Mesenchymal stem cell (in vitro differentiated cells and primary cell): ENCODE measurements at regions not wholly inside any gene's neighbourhood (a gene's known extent, or its start where the extent isn't known, plus 50 kb on each side); places are given as distances from the start of the nearest gene placed in this dataset.

ENCODE experiments used
- DNase-seq: peaks from one replicate; pipeline ENCODE4 v3.0.0-alpha.2; 2013
- H2AFZ ChIP-seq: one replicate; pipeline ENCODE4 v1.6.1; 2013; ENCODE audit warnings: low read depth, mild to moderate bottlenecking, control low read depth, inconsistent platforms, low read length, moderate library complexity
- H2AK5ac ChIP-seq: 2 replicates; pipeline ENCODE4 v1.6.1; 2013; ENCODE audit warnings: low read length, moderate library complexity, mild to moderate bottlenecking, inconsistent platforms; ENCODE audit not compliant: severe bottlenecking
- H2BK120ac ChIP-seq: one replicate; pipeline ENCODE4 v1.6.1; 2013; ENCODE audit warnings: low read depth, mild to moderate bottlenecking, inconsistent platforms, low read length, moderate library complexity
- H2BK12ac ChIP-seq, 2 experiments: one replicate each; pipeline ENCODE4 v1.6.1; 2013; ENCODE audit warnings: inconsistent platforms in 2 of 2, low read length in 2 of 2, mild to moderate bottlenecking in 2 of 2, moderate library complexity in 2 of 2, control low read depth in 1 of 2
- H2BK15ac ChIP-seq: one replicate; pipeline ENCODE4 v1.6.1; 2013; ENCODE audit warnings: mild to moderate bottlenecking, low read depth, inconsistent platforms; ENCODE audit not compliant: poor library complexity, severe bottlenecking
- H2BK5ac ChIP-seq: 2 replicates; pipeline ENCODE4 v1.6.1; 2013; ENCODE audit warnings: low read depth, mild to moderate bottlenecking, low read length, control low read depth, inconsistent platforms; ENCODE audit not compliant: poor library complexity, severe bottlenecking
- H3K14ac ChIP-seq, 2 experiments: one replicate each; pipeline ENCODE4 v1.6.1; 2013; ENCODE audit warnings: inconsistent platforms in 2 of 2, low read length in 2 of 2, control low read depth in 1 of 2, mild to moderate bottlenecking in 1 of 2, moderate library complexity in 1 of 2
- H3K18ac ChIP-seq, 2 experiments: one replicate each; pipeline ENCODE4 v1.6.1; 2013; ENCODE audit warnings: inconsistent platforms in 2 of 2, low read length in 2 of 2, control low read depth in 1 of 2, low read depth in 1 of 2, mild to moderate bottlenecking in 1 of 2
- H3K23ac ChIP-seq, 2 experiments: one replicate each; pipeline ENCODE4 v1.6.1; 2013; ENCODE audit warnings: inconsistent platforms in 2 of 2, low read length in 2 of 2, mild to moderate bottlenecking in 2 of 2, moderate library complexity in 2 of 2, control low read depth in 1 of 2
- H3K27ac ChIP-seq: 2 replicates; pipeline ENCODE4 v1.5.1; 2013; ENCODE audit warnings: mild to moderate bottlenecking, moderate library complexity, low read length, control low read depth, inconsistent platforms; ENCODE audit not compliant: poor library complexity, severe bottlenecking
- H3K27me3 ChIP-seq, 2 experiments: 2 replicates each; pipeline versions ENCODE4 v1.6.1 to v1.7.0; 2013; ENCODE audit warnings: low read length in 2 of 2, mild to moderate bottlenecking in 2 of 2, moderate library complexity in 2 of 2, control low read depth in 1 of 2, inconsistent platforms in 1 of 2; ENCODE audit not compliant: control insufficient read depth in 1 of 2, insufficient read depth in 1 of 2
- H3K36me3 ChIP-seq, 2 experiments: 2 replicates each; pipeline versions ENCODE4 v1.6.1 to v1.7.0; 2013; ENCODE audit warnings: low read length in 2 of 2, control low read depth in 1 of 2, inconsistent platforms in 1 of 2, low read depth in 1 of 2, mild to moderate bottlenecking in 1 of 2; ENCODE audit not compliant: insufficient read depth in 2 of 2, control insufficient read depth in 1 of 2
- H3K4ac ChIP-seq, 2 experiments: one replicate each; pipeline ENCODE4 v1.6.1; 2013; ENCODE audit warnings: inconsistent platforms in 2 of 2, low read length in 2 of 2, mild to moderate bottlenecking in 2 of 2, moderate library complexity in 2 of 2, control low read depth in 1 of 2, low read depth in 1 of 2
- H3K4me1 ChIP-seq: 2 replicates; pipeline ENCODE4 v1.6.1; 2013; ENCODE audit warnings: low read depth, low read length, control low read depth; ENCODE audit not compliant: control insufficient read depth, insufficient read depth
- H3K4me2 ChIP-seq: 2 replicates; pipeline ENCODE4 v1.6.1; 2013; ENCODE audit warnings: low read length, mild to moderate bottlenecking, inconsistent platforms; ENCODE audit not compliant: poor library complexity, severe bottlenecking
- H3K4me3 ChIP-seq, 2 experiments: 2 replicates each; pipeline versions ENCODE4 v1.5.1 to v1.7.0; 2013; ENCODE audit warnings: low read length in 2 of 2, mild to moderate bottlenecking in 2 of 2, control low read depth in 1 of 2, low read depth in 1 of 2; ENCODE audit not compliant: insufficient read depth in 1 of 2
- H3K79me1 ChIP-seq: replicated peaks from 2 replicates; pipeline ENCODE4 v1.6.1; 2013; ENCODE audit warnings: mild to moderate bottlenecking, control low read depth, low read length, inconsistent platforms; ENCODE audit not compliant: poor library complexity, severe bottlenecking
- H3K9ac ChIP-seq: 2 replicates; pipeline ENCODE4 v1.7.0; 2013; ENCODE audit warnings: mild to moderate bottlenecking, low read length, moderate library complexity
- H3K9me3 ChIP-seq: 2 replicates; pipeline ENCODE4 v1.7.0; 2013; ENCODE audit warnings: mild to moderate bottlenecking, low read length; ENCODE audit not compliant: control insufficient read depth
- H4K8ac ChIP-seq: one replicate; pipeline ENCODE4 v1.6.1; 2013; ENCODE audit warnings: inconsistent platforms, mild to moderate bottlenecking, low read length, moderate library complexity
- H4K91ac ChIP-seq: one replicate; pipeline ENCODE4 v1.6.1; 2013; ENCODE audit warnings: mild to moderate bottlenecking, low read length, inconsistent platforms
- WGBS: methylation state at CpG from one replicate; pipeline ENCODE4 v1.1.7; 2013; ENCODE audit warnings: mixed read lengths; 5-methylcytosine and 5-hydroxymethylcytosine counted together

DNA sequence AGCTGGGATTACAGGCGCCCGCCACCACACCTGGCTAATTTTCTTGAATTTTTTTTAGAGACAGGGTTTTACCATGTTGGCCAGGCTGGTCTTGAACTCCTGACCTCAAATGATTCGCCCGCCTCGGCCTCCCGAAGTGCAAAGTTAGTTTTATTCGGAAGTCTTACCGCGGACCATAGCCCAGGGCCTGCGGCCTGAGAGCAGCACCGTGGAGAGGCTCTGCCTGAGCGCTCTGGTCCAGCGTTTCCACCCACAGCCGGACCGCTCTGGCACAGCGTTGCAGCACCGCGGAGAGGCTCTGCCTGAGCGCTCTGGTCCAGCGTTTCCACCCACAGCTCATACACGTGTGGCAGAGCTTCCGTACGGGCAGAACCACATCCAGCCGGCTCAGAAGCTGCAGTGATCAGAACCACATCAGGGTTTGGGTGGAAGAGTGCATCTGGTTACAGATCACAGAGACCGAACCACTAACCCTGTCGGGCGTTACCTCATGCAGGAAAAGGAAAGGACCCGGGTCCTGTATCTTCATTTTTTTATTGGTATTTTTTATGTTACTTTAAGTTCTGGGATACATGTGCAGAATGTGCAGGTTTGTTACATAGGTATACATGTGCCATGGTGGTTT, 102.4 kb upstream of the SOX1 start:
- H3K27me3 ChIP-seq: no peaks in the 10 kb centered on the region
- no peak overlapping the region for H3K4me3 ChIP-seq
- no peak overlapping the region for H3K23ac ChIP-seq
- H2BK5ac ChIP-seq: no peak overlapping the region
- peaks cover 9% of the 10 kb centered on the region for H3K9me3 ChIP-seq
- no peak overlapping the region for H4K8ac ChIP-seq
- WGBS: 93% methylated on average over 27 of the region's 28 CpGs
- no peak overlapping the region for H2BK12ac ChIP-seq
- no peak overlapping the region for H2AFZ ChIP-seq
- no peak overlapping the region for H3K18ac ChIP-seq
- DNase-seq: no peak
- no peaks in the 10 kb centered on the region for H3K4me1 ChIP-seq
- H3K14ac ChIP-seq: no peak overlapping the region
- H3K36me3 ChIP-seq: no peaks in the 10 kb centered on the region
- H4K91ac ChIP-seq: no peak overlapping the region
- H2BK15ac ChIP-seq: no peak overlapping the region
- H3K79me1 ChIP-seq: no peaks in the 10 kb centered on the region
- H3K4ac ChIP-seq: no peak overlapping the region
- H3K4me2 ChIP-seq: no peak overlapping the region
- no peak overlapping the region for H2AK5ac ChIP-seq
- H3K27ac ChIP-seq: no peak overlapping the region
- no peak overlapping the region for H3K9ac ChIP-seq
- no peak overlapping the region for H2BK120ac ChIP-seq

DNA sequence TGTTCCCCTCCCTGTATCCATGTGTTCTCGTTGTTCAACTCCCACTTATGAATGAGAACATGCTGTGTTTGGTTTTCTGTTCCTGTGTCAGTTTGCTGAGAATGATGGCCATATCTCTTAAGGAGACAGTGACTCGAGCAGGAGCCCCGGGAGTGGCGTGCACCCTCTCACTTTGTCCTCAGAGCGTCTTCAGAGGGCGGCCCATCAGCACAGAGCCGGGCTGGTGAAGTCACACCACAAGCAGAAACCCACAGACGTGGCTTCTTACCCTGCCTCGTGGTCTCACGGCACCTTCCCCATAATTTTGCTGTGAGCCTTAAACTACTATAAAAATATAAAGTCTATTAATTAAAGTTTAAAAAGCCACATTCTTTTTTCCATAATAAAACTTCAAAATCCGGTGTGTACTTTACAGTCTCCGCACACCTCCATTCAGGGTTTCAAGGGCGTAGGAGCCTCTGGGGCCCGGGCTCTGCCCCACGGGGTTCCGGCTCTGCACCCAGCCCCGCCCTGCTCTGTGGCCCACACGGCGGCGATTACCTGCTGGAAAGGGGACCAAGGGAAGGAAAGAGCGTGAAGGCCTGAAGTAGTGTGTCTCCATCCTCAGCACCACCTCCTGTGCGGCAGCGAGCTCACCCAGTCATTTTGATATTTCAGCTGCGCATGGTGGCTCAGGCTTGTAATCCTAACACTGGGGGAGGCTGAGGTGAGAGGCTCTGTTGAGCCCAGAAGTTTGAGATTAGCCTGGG, 101.3 kb upstream of the SOX1 start:
- no peak overlapping the region for H3K18ac ChIP-seq
- H3K4ac ChIP-seq: no peak overlapping the region
- no peak overlapping the region for H4K91ac ChIP-seq
- H4K8ac ChIP-seq: no peak overlapping the region
- no peak overlapping the region for H2AK5ac ChIP-seq
- no peak overlapping the region for H3K9ac ChIP-seq
- no peak for DNase-seq
- H2BK15ac ChIP-seq: no peak overlapping the region
- H3K4me2 ChIP-seq: no peak overlapping the region
- no peak overlapping the region for H2BK120ac ChIP-seq
- H3K4me1 ChIP-seq: no peaks in the 10 kb centered on the region
- H3K27me3 ChIP-seq: no peaks in the 10 kb centered on the region
- no peaks in the 10 kb centered on the region for H3K36me3 ChIP-seq
- 88% methylated on average over 20 of the region's 24 CpGs for WGBS
- no peak overlapping the region for H3K4me3 ChIP-seq
- H3K79me1 ChIP-seq: no peaks in the 10 kb centered on the region
- peaks cover 9% of the 10 kb centered on the region for H3K9me3 ChIP-seq
- H2AFZ ChIP-seq: no peak overlapping the region
- no peak overlapping the region for H2BK12ac ChIP-seq
- H3K27ac ChIP-seq: no peak overlapping the region
- no peak overlapping the region for H2BK5ac ChIP-seq
- H3K14ac ChIP-seq: no peak overlapping the region
- H3K23ac ChIP-seq: no peak overlapping the region

DNA sequence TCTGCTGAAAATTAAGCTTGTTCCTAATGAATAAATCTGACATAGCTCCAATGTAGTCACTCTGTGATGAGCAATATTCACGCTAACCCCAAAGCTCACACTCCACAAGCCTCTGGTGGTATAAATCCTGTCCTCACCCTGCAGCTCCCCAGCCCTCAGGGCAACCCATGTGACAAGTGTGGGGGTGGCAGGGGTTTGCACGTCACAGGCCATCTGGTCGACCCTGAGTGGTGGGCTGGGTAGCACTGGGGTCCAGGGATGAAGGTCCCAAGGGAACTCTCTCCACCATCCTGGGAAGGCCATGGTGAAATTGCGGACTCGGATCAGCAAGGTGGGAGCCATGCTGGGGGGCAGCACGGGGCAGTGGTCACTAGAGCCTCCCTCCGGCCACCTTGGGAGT, 100.0 kb upstream of the SOX1 start:
- H3K36me3 ChIP-seq: no peaks in the 10 kb centered on the region
- no peak for DNase-seq
- no peak overlapping the region for H3K9ac ChIP-seq
- no peaks in the 10 kb centered on the region for H3K79me1 ChIP-seq
- no peak overlapping the region for H2AK5ac ChIP-seq
- 79% methylated on average over 7 of the region's 7 CpGs for WGBS
- no peak overlapping the region for H3K18ac ChIP-seq
- no peak overlapping the region for H2BK120ac ChIP-seq
- H3K27me3 ChIP-seq: no peaks in the 10 kb centered on the region
- no peaks in the 10 kb centered on the region for H3K4me1 ChIP-seq
- no peak overlapping the region for H4K91ac ChIP-seq
- H4K8ac ChIP-seq: no peak overlapping the region
- H3K27ac ChIP-seq: no peak overlapping the region
- H3K4me2 ChIP-seq: no peak overlapping the region
- H3K9me3 ChIP-seq: peaks cover 2% of the 10 kb centered on the region
- H3K4me3 ChIP-seq: no peak overlapping the region
- no peak overlapping the region for H2BK5ac ChIP-seq
- H2AFZ ChIP-seq: no peak overlapping the region
- no peak overlapping the region for H3K23ac ChIP-seq
- no peak overlapping the region for H3K4ac ChIP-seq
- H2BK15ac ChIP-seq: no peak overlapping the region
- no peak overlapping the region for H3K14ac ChIP-seq
- H2BK12ac ChIP-seq: no peak overlapping the region

DNA sequence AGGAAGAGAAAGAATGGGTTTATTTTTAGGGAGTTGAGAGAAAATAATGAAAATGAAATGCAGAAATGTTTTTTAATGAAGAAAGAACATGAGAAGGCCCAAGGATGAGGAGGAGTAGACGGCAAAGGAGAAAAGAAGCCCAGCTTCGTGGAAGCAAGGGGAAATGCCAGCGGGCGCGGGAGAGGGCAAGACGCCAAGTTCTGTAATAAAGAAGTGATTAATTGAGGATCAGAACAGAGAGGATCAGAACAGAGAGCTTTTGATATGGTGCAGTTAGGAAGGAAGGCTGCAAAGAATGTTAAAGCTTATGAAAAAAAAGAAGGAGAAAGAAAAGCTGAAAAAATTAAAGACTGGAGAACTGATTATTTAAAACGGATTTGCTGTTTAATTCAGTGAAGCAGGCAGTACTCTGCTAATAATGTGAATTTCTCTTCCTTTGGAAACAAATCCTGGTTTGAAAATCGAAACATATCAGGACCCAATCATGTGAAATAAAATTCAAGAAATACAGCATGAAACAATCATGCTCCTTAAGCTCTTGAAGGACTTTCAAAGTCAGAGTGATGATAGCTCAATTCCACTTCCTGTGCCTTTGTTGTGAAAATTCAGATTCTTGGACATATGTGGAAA, 99.3 kb upstream of the SOX1 start:
- H3K27me3 ChIP-seq: no peaks in the 10 kb centered on the region
- no peaks in the 10 kb centered on the region for H3K4me1 ChIP-seq
- no peak overlapping the region for H4K91ac ChIP-seq
- no peak overlapping the region for H4K8ac ChIP-seq
- no peak for DNase-seq
- H3K9me3 ChIP-seq: no peaks in the 10 kb centered on the region
- H3K79me1 ChIP-seq: no peaks in the 10 kb centered on the region
- no peak overlapping the region for H3K4ac ChIP-seq
- no peak overlapping the region for H3K14ac ChIP-seq
- no peak overlapping the region for H3K18ac ChIP-seq
- no peak overlapping the region for H3K4me3 ChIP-seq
- H2AK5ac ChIP-seq: no peak overlapping the region
- H3K27ac ChIP-seq: no peak overlapping the region
- no peak overlapping the region for H2AFZ ChIP-seq
- H2BK5ac ChIP-seq: no peak overlapping the region
- H3K4me2 ChIP-seq: no peak overlapping the region
- no peak overlapping the region for H2BK12ac ChIP-seq
- no peak overlapping the region for H3K9ac ChIP-seq
- WGBS: 86% methylated on average over 8 of the region's 8 CpGs
- no peak overlapping the region for H2BK15ac ChIP-seq
- H3K36me3 ChIP-seq: no peaks in the 10 kb centered on the region
- no peak overlapping the region for H3K23ac ChIP-seq
- no peak overlapping the region for H2BK120ac ChIP-seq
